ENCODE measurements at regions not wholly inside any gene's neighbourhood (a gene's known extent, or its start where the extent isn't known, plus 50 kb on each side); places are given as distances from the start of the nearest gene placed in this dataset.

- no peaks in the 10 kb centered on the region for H3K79me1 ChIP-seq (ENCODE audit: low read depth in 1 of 2, low read length in 2 of 2)
- H4K20me1 ChIP-seq (ENCODE audit: insufficient read depth, low read length) = no peaks in the 10 kb centered on the region
- in situ Hi-C loops (cut with MboI; ENCODE audit: low sequenced_read_pairs) = no loop called here
- dilution Hi-C loops (cut with HindIII; ENCODE audit: low sequenced_read_pairs, unreplicated experiment) = no loop called here
- no peak overlapping the region for H3K14ac ChIP-seq (replicated peaks; ENCODE audit: low read depth, low read length)
- ATAC-seq (ENCODE audit: low read depth) (no peak), DNase-seq (no peak)
- no peak overlapping the region for H3K4me2 ChIP-seq (ENCODE audit: low read depth, low read length)
- no peaks in the 10 kb centered on the region; the same call in 1 of the 2 replicates for H3K9me3 ChIP-seq (ENCODE audit: control insufficient read depth, insufficient read depth, low read length)
- H3K56ac ChIP-seq (ENCODE audit: extremely low read depth, insufficient read depth, low read length) = no peak overlapping the region
- H3K4me1 ChIP-seq (ENCODE audit: control insufficient read depth, insufficient read depth, low read length) = no peaks in the 10 kb centered on the region
- intact Hi-C loops (cut with micrococcal nuclease) = no loop called here
- POLR2A ChIA-PET (ENCODE audit: unreplicated experiment) = interaction anchor here (0.6 kb wide), 1 partner anchor 327 kb away, joined by 3 read pairs; no protein-coding TSS in a partner anchor
- no CpG with 5 or more reads among the region's 2 CpGs for WGBS, 2 experiments (ENCODE audit: extremely low coverage in 2 of 2, insufficient read length in 1 of 2)
- H4K91ac ChIP-seq (ENCODE audit: insufficient read depth, low read depth, low read length) = no peak overlapping the region
- no peak overlapping the region for H2AFZ ChIP-seq (replicated peaks; ENCODE audit: low read length, poor library complexity)
- no peak overlapping the region for H3K18ac ChIP-seq (ENCODE audit: low read depth, low read length)
- TF ChIP-seq SMC3 (IDR thresholded peaks at IDR 0.05; ENCODE audit: low read depth, low read length) (no peak), CHD1 (IDR thresholded peaks at IDR 0.05; ENCODE audit: low read depth, low read length) (no peak), MAZ (IDR thresholded peaks at IDR 0.05; ENCODE audit: borderline replicate concordance, low read depth, low read length) (no peak), BHLHE40 (IDR thresholded peaks at IDR 0.05; ENCODE audit: low read depth, low read length) (no peak), MAFK (IDR thresholded peaks at IDR 0.05; ENCODE audit: low read depth, low read length) (no peak), MXI1 (IDR thresholded peaks at IDR 0.05; ENCODE audit: borderline replicate concordance, low read depth, low read length) (no peak), ELK1 (IDR thresholded peaks at IDR 0.05; ENCODE audit: borderline replicate concordance, low read depth, low read length) (no peak), RAD21 (IDR thresholded peaks at IDR 0.05; ENCODE audit: low read length) (no peak)
- H3K4me3 ChIP-seq (ENCODE audit: insufficient read depth, low read depth, low read length) = no peak overlapping the region
- no peak overlapping the region for H3K23ac ChIP-seq (ENCODE audit: low read depth, low read length)
- H3K9ac ChIP-seq (ENCODE audit: low read depth, low read length) = no peak overlapping the region
- no peak overlapping the region for H2BK5ac ChIP-seq (ENCODE audit: low read depth, low read length, poor library complexity, severe bottlenecking)
- H3K36me3 ChIP-seq (ENCODE audit: control insufficient read depth, insufficient read depth, low read length) = no peaks in the 10 kb centered on the region
- H3K27me3 ChIP-seq (ENCODE audit: control insufficient read depth, insufficient read depth, low read length) = no peaks in the 10 kb centered on the region
- H2AK5ac ChIP-seq (ENCODE audit: low read depth, low read length) = no peak overlapping the region
- H3K27ac ChIP-seq (ENCODE audit: insufficient read depth, low read length) = no peak overlapping the region
- BruUV-seq (replicated peaks) = no TSS peak
- H4K8ac ChIP-seq (ENCODE audit: low read depth in 2 of 2, low read length in 2 of 2) = no peak overlapping the region
- H2AK9ac ChIP-seq (replicated peaks; ENCODE audit: low read depth, low read length, poor library complexity) = no peak overlapping the region
- no peak overlapping the region for H3K4ac ChIP-seq (ENCODE audit: low read depth, low read length)
- no peak overlapping the region for H4K5ac ChIP-seq (ENCODE audit: low read depth, low read length)
- H2BK15ac ChIP-seq (ENCODE audit: low read depth, low read length) = no peak overlapping the region
- no peaks in the 10 kb centered on the region for H3K9me1 ChIP-seq (ENCODE audit: insufficient read depth, low read length)
- H2BK20ac ChIP-seq (ENCODE audit: low read depth, low read length) = no peak overlapping the region
- no peak overlapping the region for H2BK120ac ChIP-seq (ENCODE audit: low read depth, low read length)
- CTCF ChIA-PET = no interaction called here
Observed at GRCh38 chr18:47413327-47413726, 161.9 kb upstream of the SKOR2 start.
